Endothelial cell of umbilical vein (primary cell): ENCODE measurements at regions not wholly inside any gene's neighbourhood (a gene's known extent, or its start where the extent isn't known, plus 50 kb on each side); places are given as distances from the start of the nearest gene placed in this dataset.

Experiments used
- BruUV-seq: library from RNA; stranded (reverse); fragments of 400-500 nt; replicated peaks from 2 replicates; lab custom pipeline; 2021; lab: Mats Ljungman, UMichigan
- CTCF ChIA-PET: fragments of 300-600, 350-600 bp; sonication (Branson Sonifier 250); formaldehyde crosslinking; loops from one replicate; lab custom pipeline; 2021; ENCODE audit warnings: antibody characterized with exemption, inconsistent platforms; lab: Charles Lee
- POLR2A ChIA-PET: fragments of 300-600, 350-600 bp; sonication (Branson Sonifier 250); formaldehyde crosslinking; loops from one replicate; lab custom pipeline; 2021; ENCODE audit warnings: antibody characterized with exemption, inconsistent platforms; lab: Charles Lee
- DNase-seq: peaks from one replicate; pipeline ENCODE4 v3.0.0-alpha.2; 2011; ENCODE audit warnings: low read depth, low spot score
- FAIRE-seq: peaks from 2 replicates; lab custom pipeline; 2011; peaks lifted over from hg19 to GRCh38; lab: Jason Lieb, UNC
- H2AFZ ChIP-seq: 2 replicates; pipeline ENCODE4 v1.6.0; 2012; ENCODE audit warnings: low read depth, low read length, control low read depth, inconsistent platforms
- H3K27ac ChIP-seq: 2 replicates; pipeline ENCODE4 v1.5.1; 2011; ENCODE audit warnings: low read depth, mild to moderate bottlenecking, control low read depth, low read length, moderate library complexity; ENCODE audit not compliant: insufficient read depth
- H3K27me3 ChIP-seq, 2 experiments: 2 replicates each; pipeline versions ENCODE4 v1.6.0 to v1.6.1; 2011; ENCODE audit warnings: low read length in 2 of 2, mixed read lengths in 1 of 2; ENCODE audit not compliant: control insufficient read depth in 2 of 2, insufficient read depth in 2 of 2
- H3K36me3 ChIP-seq, 2 experiments: 2 replicates in 1 of 2; 3 replicates in 1 of 2; pipeline ENCODE4 v1.5.1; 2011; ENCODE audit warnings: low read length in 2 of 2, mild to moderate bottlenecking in 1 of 2, moderate library complexity in 1 of 2; ENCODE audit not compliant: control insufficient read depth in 2 of 2, insufficient read depth in 2 of 2; ENCODE audit errors: extremely low read depth in 1 of 2
- H3K4me1 ChIP-seq: 3 replicates; pipeline ENCODE4 v1.5.1; 2011; ENCODE audit warnings: mild to moderate bottlenecking, low read length; ENCODE audit not compliant: control insufficient read depth, insufficient read depth; ENCODE audit errors: extremely low read depth
- H3K4me2 ChIP-seq: 2 replicates; pipeline ENCODE4 v1.6.1; 2011; ENCODE audit warnings: low read length, control low read depth, mixed read lengths; ENCODE audit not compliant: insufficient read depth
- H3K4me3 ChIP-seq, 3 experiments: fragments of 200-600 bp in 1 of 3; sonication (generic), shearing (Covaris generic) in 1 of 3; replicated peaks in 1 of 3; 2 replicates each; pipeline ENCODE4 v1.5.1; 2011 to 2016; ENCODE audit warnings: control low read depth in 3 of 3, low read length in 3 of 3, mild to moderate bottlenecking in 2 of 3, inconsistent platforms in 1 of 3, low read depth in 1 of 3, moderate library complexity in 1 of 3; ENCODE audit not compliant: insufficient read depth in 1 of 3
- H3K79me2 ChIP-seq: 2 replicates; pipeline ENCODE4 v1.6.0; 2012; ENCODE audit warnings: low read length, inconsistent platforms; ENCODE audit not compliant: control insufficient read depth, insufficient read depth
- H3K9ac ChIP-seq: replicated peaks from 2 replicates; pipeline ENCODE3; 2011; ENCODE audit warnings: low read length, control low read depth; ENCODE audit not compliant: insufficient read depth; ENCODE audit errors: extremely low read depth
- H3K9me1 ChIP-seq: replicated peaks from 3 replicates; pipeline ENCODE4 v1.6.0; 2011; ENCODE audit warnings: mild to moderate bottlenecking, low read length; ENCODE audit not compliant: control insufficient read depth, insufficient read depth; ENCODE audit errors: extremely low read depth
- H3K9me3 ChIP-seq: replicated peaks from 2 replicates; pipeline ENCODE4 v1.5.1; 2012; ENCODE audit warnings: low read length, inconsistent platforms; ENCODE audit not compliant: control insufficient read depth, insufficient read depth
- H4K20me1 ChIP-seq: replicated peaks from 2 replicates; pipeline ENCODE3; 2011; ENCODE audit warnings: mild to moderate bottlenecking, low read length; ENCODE audit not compliant: control insufficient read depth, insufficient read depth; ENCODE audit errors: extremely low read depth
- CTCF ChIP-seq, 2 donors: IDR thresholded peaks; 1 replicate in 1 of 2; 2 replicates in 1 of 2; pipeline ENCODE4 v1.5.1; 2011; ENCODE audit warnings: low read length in 2 of 2, mild to moderate bottlenecking in 2 of 2, moderate library complexity in 2 of 2, control low read depth in 1 of 2, inconsistent platforms in 1 of 2, low read depth in 1 of 2; ENCODE audit not compliant: insufficient read depth in 1 of 2; ENCODE audit errors: extremely low read depth in 1 of 2
- EZH2 ChIP-seq: IDR thresholded peaks from 2 replicates; pipeline ENCODE4 v1.6.1; 2012; ENCODE audit warnings: borderline replicate concordance, low read depth, mild to moderate bottlenecking, moderate library complexity, low read length, inconsistent platforms; ENCODE audit not compliant: severe bottlenecking
- FOS ChIP-seq: IDR thresholded peaks from 2 replicates; pipeline ENCODE4 v1.6.1; 2011; ENCODE audit warnings: mild to moderate bottlenecking, low read length, moderate library complexity, borderline replicate concordance; ENCODE audit not compliant: insufficient read depth
- GATA2 ChIP-seq: IDR thresholded peaks from 2 replicates; pipeline ENCODE4 v1.7.0; 2011; ENCODE audit warnings: low read depth, mild to moderate bottlenecking, moderate library complexity, mixed read lengths, low read length; ENCODE audit not compliant: insufficient read length, insufficient read depth
- JUN ChIP-seq: IDR thresholded peaks from 2 replicates; pipeline ENCODE4 v1.6.1; 2011; ENCODE audit warnings: borderline replicate concordance, low read depth; ENCODE audit not compliant: insufficient read length, insufficient read depth
- MYC ChIP-seq: IDR thresholded peaks from one replicate; pipeline ENCODE4 v1.6.1; 2011; ENCODE audit warnings: mild to moderate bottlenecking, low read depth, low read length
- POLR2A ChIP-seq: IDR thresholded peaks from 2 replicates; pipeline ENCODE4 v1.6.1; 2012; ENCODE audit warnings: low read depth, mild to moderate bottlenecking, control low read depth, low read length
- POLR2AphosphoS5 ChIP-seq: IDR thresholded peaks from 2 replicates; pipeline ENCODE4 v1.6.1; 2012; ENCODE audit warnings: low read depth, mild to moderate bottlenecking, control low read depth, low read length, moderate library complexity; ENCODE audit not compliant: insufficient read depth
- dilution Hi-C: fragments of 300-500 bp; cut with MboI; formaldehyde crosslinking; loops from one replicate; pipeline ENCODE4 v1.15.0; 2019; ENCODE audit warnings: low sequenced_read_pairs; ENCODE audit not compliant: extremely low pct_ligation_motif_present
- intact Hi-C: fragments of 100-400 bp; cut with micrococcal nuclease; formaldehyde crosslinking; loops from one replicate; pipeline ENCODE4 v1.10.0; 2022
- TF ChIP-seq, protein P1 (sequence below): IDR thresholded peaks from 2 replicates; pipeline ENCODE4 v1.6.1; 2011; ENCODE audit not compliant: insufficient read depth, insufficient read length

GRCh38 chr2:114231921-114232320 is 210.5 kb upstream of the DPP10 start:
- H4K20me1 ChIP-seq, result no peaks in the 10 kb centered on the region
- FAIRE-seq (no peak), DNase-seq (no peak)
- no peak overlapping the region for H3K9ac ChIP-seq
- H3K4me2 ChIP-seq, result no peak overlapping the region
- BruUV-seq, result no TSS peak
- dilution Hi-C loops (no loop called here), intact Hi-C loops (no loop called here)
- no peak overlapping the region for H3K4me3 ChIP-seq
- peaks cover 4% of the 10 kb centered on the region for H3K9me3 ChIP-seq
- POLR2A ChIA-PET, result no interaction called here
- H3K4me1 ChIP-seq, result no peaks in the 10 kb centered on the region
- no peaks in the 10 kb centered on the region for H3K36me3 ChIP-seq
- no peak overlapping the region for H2AFZ ChIP-seq
- CTCF ChIA-PET, result no interaction called here
- no peaks in the 10 kb centered on the region for H3K9me1 ChIP-seq
- no peaks in the 10 kb centered on the region for H3K79me2 ChIP-seq
- H3K27ac ChIP-seq, result no peak overlapping the region
- TF ChIP-seq POLR2AphosphoS5 (no peak), CTCF (IDR thresholded peaks at IDR 0.05; ENCODE audit: extremely low read depth in 1 of 2, insufficient read depth in 1 of 2, low read depth in 1 of 2, low read length in 2 of 2) (no peak), EZH2 (no peak), POLR2A (no peak), GATA2 (no peak)
- H3K27me3 ChIP-seq, result no peaks in the 10 kb centered on the region

DNA sequence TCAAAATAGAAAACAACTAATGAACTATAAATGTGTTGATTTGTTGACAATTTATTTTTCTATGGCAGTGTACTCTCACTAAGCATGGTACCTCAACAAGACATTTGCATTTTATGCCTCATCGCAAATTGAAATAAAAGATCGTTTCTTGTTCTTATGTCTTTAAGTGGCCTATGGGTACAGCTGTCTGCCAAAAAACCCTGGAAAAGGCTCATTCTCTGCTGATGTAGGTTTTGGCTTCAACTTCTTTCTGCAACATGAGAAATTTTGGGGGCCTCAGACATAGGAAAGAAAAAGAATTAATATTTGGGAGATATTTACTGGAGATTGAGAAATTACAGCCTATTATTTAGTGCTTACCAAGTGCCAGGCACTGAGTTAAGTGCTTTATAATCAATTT is 205.1 kb upstream of the DPP10 start:
- Histone ChIP-seq H3K4me2 (no peak overlapping the region), H4K20me1 (no peaks in the 10 kb centered on the region), H3K79me2 (no peaks in the 10 kb centered on the region), H3K9ac (no peak overlapping the region), H2AFZ (no peak overlapping the region), H3K27me3 (no peaks in the 10 kb centered on the region), H3K9me1 (no peaks in the 10 kb centered on the region), H3K9me3 (peaks cover 2% of the 10 kb centered on the region), H3K4me1 (no peaks in the 10 kb centered on the region), H3K36me3 (no peaks in the 10 kb centered on the region), H3K4me3 (no peak overlapping the region), H3K27ac (no peak overlapping the region)
- dilution Hi-C loops (no loop called here), intact Hi-C loops (no loop called here)
- no TSS peak for BruUV-seq
- TF ChIP-seq POLR2A (no peak), POLR2AphosphoS5 (no peak), FOS (no peak), JUN (no peak), GATA2 (no peak), CTCF (IDR thresholded peaks at IDR 0.05; ENCODE audit: extremely low read depth in 1 of 2, insufficient read depth in 1 of 2, low read depth in 1 of 2, low read length in 2 of 2) (no peak), EZH2 (no peak), MYC (no peak)
- TF ChIP-seq, protein P1, sequence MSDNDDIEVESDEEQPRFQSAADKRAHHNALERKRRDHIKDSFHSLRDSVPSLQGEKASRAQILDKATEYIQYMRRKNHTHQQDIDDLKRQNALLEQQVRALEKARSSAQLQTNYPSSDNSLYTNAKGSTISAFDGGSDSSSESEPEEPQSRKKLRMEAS, result no peak
- ChIA-PET CTCF (no interaction called here), POLR2A (no interaction called here)
- FAIRE-seq (no peak), DNase-seq (no peak)
